B cell (primary cell): ENCODE measurements at regions not wholly inside any gene's neighbourhood (a gene's known extent, or its start where the extent isn't known, plus 50 kb on each side); places are given as distances from the start of the nearest gene placed in this dataset.

Source experiments
- ATAC-seq: fragments of 200-7000 bp; cut with Tn5 transposase; one replicate; pipeline ENCODE4 v1.10.0; 2021; ENCODE audit warnings: low read depth, mild to moderate bottlenecking, moderate number of reproducible peaks, moderate library complexity
- CTCF ChIA-PET: fragments of 350-600 bp; sonication (Branson Sonifier 250); formaldehyde crosslinking; loops from one replicate; lab custom pipeline; 2021; ENCODE audit warnings: antibody characterized with exemption, inconsistent platforms; lab: Charles Lee
- POLR2A ChIA-PET: fragments of 350-600 bp; sonication (Branson Sonifier 250); formaldehyde crosslinking; loops from one replicate; lab custom pipeline; 2021; ENCODE audit warnings: antibody characterized with exemption; lab: Charles Lee
- DNase-seq: peaks from one replicate; pipeline ENCODE4 v3.0.0; 2013
- H2AFZ ChIP-seq: 2 replicates; pipeline ENCODE4 v1.6.1; 2012; ENCODE audit warnings: mild to moderate bottlenecking, low read depth, low read length; ENCODE audit not compliant: insufficient read depth, poor library complexity, severe bottlenecking
- H3K27ac ChIP-seq, 2 donors: 1 replicate in 1 of 2; 2 replicates in 1 of 2; pipeline ENCODE4 v1.5.1; 2012 to 2013; ENCODE audit warnings: low read length in 2 of 2, mild to moderate bottlenecking in 2 of 2, moderate library complexity in 1 of 2
- H3K27me3 ChIP-seq, 4 experiments: fragments of 200-600 bp in 1 of 4; sonication (generic) in 1 of 4; replicated peaks in 1 of 4; 1 replicate in 2 of 4; 2 replicates in 2 of 4; pipeline versions ENCODE4 v1.6.1 to v1.7.0; 2013 to 2016; ENCODE audit warnings: low read length in 3 of 4, mild to moderate bottlenecking in 2 of 4, mixed read lengths in 1 of 4, moderate library complexity in 1 of 4; ENCODE audit not compliant: insufficient read depth in 4 of 4, control insufficient read depth in 3 of 4; ENCODE audit errors: control extremely low read depth in 1 of 4
- H3K36me3 ChIP-seq, 2 experiments: replicated peaks in 1 of 2; 1 replicate in 1 of 2; 2 replicates in 1 of 2; pipeline versions ENCODE4 v1.6.1 to v1.7.1; 2013; ENCODE audit warnings: low read length in 1 of 2; ENCODE audit not compliant: insufficient read depth in 2 of 2, control insufficient read depth in 1 of 2; ENCODE audit errors: control extremely low read depth in 1 of 2, extremely low read depth in 1 of 2
- H3K4me1 ChIP-seq, 2 donors: fragments of 200-600 bp in 1 of 2; sonication (generic) in 1 of 2; 1 replicate in 1 of 2; 2 replicates in 1 of 2; pipeline versions ENCODE4 v1.5.1 to v1.6.1; 2013 to 2017; ENCODE audit warnings: low read length in 2 of 2; ENCODE audit not compliant: control insufficient read depth in 2 of 2, insufficient read depth in 2 of 2
- H3K4me2 ChIP-seq: replicated peaks from 2 replicates; pipeline ENCODE3; 2012; ENCODE audit warnings: mild to moderate bottlenecking, low read depth, low read length; ENCODE audit not compliant: poor library complexity, severe bottlenecking
- H3K4me3 ChIP-seq, 5 experiments: fragments of 200-600 bp in 1 of 5; sonication (generic) in 1 of 5; 1 replicate in 3 of 5; 2 replicates in 2 of 5; pipeline versions ENCODE4 v1.5.1 to v1.7.0; 2011 to 2016; ENCODE audit warnings: low read length in 4 of 5, mild to moderate bottlenecking in 4 of 5, low read depth in 2 of 5, control low read depth in 1 of 5, moderate library complexity in 1 of 5; ENCODE audit not compliant: insufficient read depth in 1 of 5; ENCODE audit errors: control extremely low read depth in 1 of 5, extremely low read depth in 1 of 5
- H3K79me2 ChIP-seq: fragments of 200-600 bp; sonication (generic); one replicate; pipeline ENCODE4 v1.6.0; 2016; ENCODE audit warnings: low read length; ENCODE audit not compliant: control insufficient read depth, insufficient read depth
- H3K9ac ChIP-seq: fragments of 200-600 bp; sonication (generic); 2 replicates; pipeline ENCODE4 v1.6.1; 2017; ENCODE audit warnings: mild to moderate bottlenecking, low read length, moderate library complexity
- H3K9me3 ChIP-seq, 3 donors: one replicate each; pipeline versions ENCODE4 v1.6.1 to v1.7.1; 2013; ENCODE audit warnings: low read length in 2 of 3; ENCODE audit not compliant: control insufficient read depth in 2 of 3, insufficient read depth in 1 of 3; ENCODE audit errors: control extremely low read depth in 1 of 3
- H4K20me1 ChIP-seq: 2 replicates; pipeline ENCODE4 v1.6.0; 2012; ENCODE audit warnings: mild to moderate bottlenecking, low read length; ENCODE audit not compliant: insufficient read depth, control insufficient read depth, poor library complexity, severe bottlenecking
- H3K27ac Mint-ChIP-seq: one replicate; pipeline ENCODE4 v1.8.0; 2021; ENCODE audit warnings: mixed read lengths
- H3K27me3 Mint-ChIP-seq: one replicate; pipeline ENCODE4 v1.8.0; 2021; ENCODE audit warnings: mixed read lengths
- H3K4me1 Mint-ChIP-seq: one replicate; pipeline ENCODE4 v1.8.0; 2021; ENCODE audit warnings: mixed read lengths
- H3K4me3 Mint-ChIP-seq: one replicate; pipeline ENCODE4 v1.8.0; 2021; ENCODE audit warnings: mixed read lengths
- H3K9me3 Mint-ChIP-seq: one replicate; pipeline ENCODE4 v1.8.0; 2022; ENCODE audit warnings: mixed read lengths; ENCODE audit not compliant: insufficient read depth
- EZH2 ChIP-seq: IDR thresholded peaks from 2 replicates; pipeline ENCODE4 v1.6.1; 2012; ENCODE audit warnings: borderline replicate concordance, low read depth, mild to moderate bottlenecking, moderate library complexity, low read length; ENCODE audit not compliant: insufficient read depth, poor library complexity, severe bottlenecking
- WGBS: methylation state at CpG from one replicate; pipeline ENCODE4 v1.1.5; 2013; ENCODE audit warnings: missing lambda C conversion rate; ENCODE audit not compliant: insufficient coverage; 5-methylcytosine and 5-hydroxymethylcytosine counted together
- intact Hi-C: fragments of 100-400 bp; cut with micrococcal nuclease; formaldehyde crosslinking; loops from one replicate; pipeline ENCODE4 v1.10.0; 2022
- TF ChIP-seq, protein P1 (sequence below): fragments of 200-600 bp; IDR thresholded peaks from one replicate; pipeline ENCODE4 v1.8.0; 2022; ENCODE audit warnings: antibody characterized with exemption, mild to moderate bottlenecking

DNA sequence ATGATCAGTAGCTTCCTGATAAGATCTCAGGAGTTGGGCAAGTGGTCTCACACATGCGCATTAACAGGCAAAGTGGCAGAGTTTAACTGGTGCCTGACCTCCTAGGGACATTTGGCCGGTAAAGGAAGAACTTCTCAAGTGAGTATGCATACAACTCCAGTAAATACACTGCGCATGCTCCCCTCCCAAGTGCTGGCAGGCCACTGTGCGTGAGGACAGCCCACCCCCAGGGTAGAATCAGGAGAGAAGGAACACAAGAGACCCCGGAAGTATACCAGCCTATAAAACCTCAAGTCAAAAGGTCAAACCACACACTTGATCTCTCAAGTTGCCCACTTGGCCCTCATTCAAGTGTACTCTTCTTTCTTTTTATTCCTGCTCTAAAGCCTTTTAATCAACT, 225.5 kb upstream of the ANKRD50 start:
- 78% methylated on average over 4 of the region's 5 CpGs for WGBS
- H3K27ac Mint-ChIP-seq, result no peak overlapping the region
- no peaks in the 10 kb centered on the region for H3K4me1 ChIP-seq
- no peak for DNase-seq
- H3K4me3 Mint-ChIP-seq, result no peak overlapping the region
- no peaks in the 10 kb centered on the region for H3K79me2 ChIP-seq
- H3K36me3 ChIP-seq, result no peaks in the 10 kb centered on the region
- H3K27ac ChIP-seq, result no peak overlapping the region
- ChIA-PET POLR2A (no interaction called here), CTCF (no interaction called here)
- H3K9me3 ChIP-seq, result no peaks in the 10 kb centered on the region
- H2AFZ ChIP-seq, result no peak overlapping the region
- H3K4me2 ChIP-seq, result no peak overlapping the region
- no peak for ATAC-seq
- no peaks in the 10 kb centered on the region for H3K4me1 Mint-ChIP-seq
- H4K20me1 ChIP-seq, result no peaks in the 10 kb centered on the region
- no peak overlapping the region for H3K4me3 ChIP-seq
- H3K9me3 Mint-ChIP-seq, result no peaks in the 10 kb centered on the region
- no peaks in the 10 kb centered on the region for H3K27me3 Mint-ChIP-seq
- no peaks in the 10 kb centered on the region for H3K27me3 ChIP-seq
- intact Hi-C loops, result no loop called here
- no peak overlapping the region for H3K9ac ChIP-seq
- no peak for TF ChIP-seq EZH2
- TF ChIP-seq, protein P1, sequence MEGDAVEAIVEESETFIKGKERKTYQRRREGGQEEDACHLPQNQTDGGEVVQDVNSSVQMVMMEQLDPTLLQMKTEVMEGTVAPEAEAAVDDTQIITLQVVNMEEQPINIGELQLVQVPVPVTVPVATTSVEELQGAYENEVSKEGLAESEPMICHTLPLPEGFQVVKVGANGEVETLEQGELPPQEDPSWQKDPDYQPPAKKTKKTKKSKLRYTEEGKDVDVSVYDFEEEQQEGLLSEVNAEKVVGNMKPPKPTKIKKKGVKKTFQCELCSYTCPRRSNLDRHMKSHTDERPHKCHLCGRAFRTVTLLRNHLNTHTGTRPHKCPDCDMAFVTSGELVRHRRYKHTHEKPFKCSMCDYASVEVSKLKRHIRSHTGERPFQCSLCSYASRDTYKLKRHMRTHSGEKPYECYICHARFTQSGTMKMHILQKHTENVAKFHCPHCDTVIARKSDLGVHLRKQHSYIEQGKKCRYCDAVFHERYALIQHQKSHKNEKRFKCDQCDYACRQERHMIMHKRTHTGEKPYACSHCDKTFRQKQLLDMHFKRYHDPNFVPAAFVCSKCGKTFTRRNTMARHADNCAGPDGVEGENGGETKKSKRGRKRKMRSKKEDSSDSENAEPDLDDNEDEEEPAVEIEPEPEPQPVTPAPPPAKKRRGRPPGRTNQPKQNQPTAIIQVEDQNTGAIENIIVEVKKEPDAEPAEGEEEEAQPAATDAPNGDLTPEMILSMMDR, result no peak

DNA sequence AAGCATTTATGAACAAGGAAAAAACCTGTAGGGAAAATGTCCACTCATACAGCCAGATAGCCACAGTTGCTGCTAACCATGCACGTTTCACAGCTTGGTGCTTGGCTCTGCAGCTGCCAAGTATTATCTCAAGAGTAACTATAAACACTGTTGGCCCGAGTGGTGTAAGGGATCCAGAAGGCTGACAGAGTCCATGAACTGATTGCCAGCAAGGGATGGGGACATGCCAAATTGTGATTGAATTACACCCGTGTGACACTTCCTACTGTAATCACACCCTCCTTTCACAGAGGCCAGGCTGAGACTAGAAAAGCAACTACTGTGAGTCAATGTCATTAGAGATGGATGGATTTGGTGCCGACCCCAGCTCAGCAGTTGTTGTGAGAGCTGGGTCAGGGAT, 223.9 kb upstream of the ANKRD50 start:
- no peaks in the 10 kb centered on the region for H3K27me3 Mint-ChIP-seq
- CTCF ChIA-PET, result no interaction called here
- intact Hi-C loops, result no loop called here
- no peaks in the 10 kb centered on the region for H3K4me1 ChIP-seq
- no peaks in the 10 kb centered on the region for H3K4me1 Mint-ChIP-seq
- TF ChIP-seq, protein P1, result no peak
- no peak for TF ChIP-seq EZH2
- WGBS, result 78% methylated on average over 1 of the region's 4 CpGs
- no peak overlapping the region for H3K27ac ChIP-seq
- no peaks in the 10 kb centered on the region for H3K79me2 ChIP-seq
- no peak overlapping the region for H3K4me2 ChIP-seq
- DNase-seq (no peak), ATAC-seq (no peak)
- no peaks in the 10 kb centered on the region for H3K27me3 ChIP-seq
- H4K20me1 ChIP-seq, result no peaks in the 10 kb centered on the region
- H3K9me3 Mint-ChIP-seq, result no peaks in the 10 kb centered on the region
- H3K4me3 Mint-ChIP-seq, result no peak overlapping the region
- no peak overlapping the region for H3K9ac ChIP-seq
- H3K9me3 ChIP-seq, result no peaks in the 10 kb centered on the region
- H3K4me3 ChIP-seq, result no peak overlapping the region
- POLR2A ChIA-PET, result no interaction called here
- no peaks in the 10 kb centered on the region for H3K36me3 ChIP-seq
- H2AFZ ChIP-seq, result no peak overlapping the region
- H3K27ac Mint-ChIP-seq, result no peak overlapping the region
